ENCODE measurements at regions not wholly inside any gene's neighbourhood (a gene's known extent, or its start where the extent isn't known, plus 50 kb on each side); places are given as distances from the start of the nearest gene placed in this dataset.
"Not testable (repeated sequence)": the region's sequence is repeated elsewhere in the genome, so short reads cannot be mapped to it uniquely, and the experiment has no call there.

GRCh38 chr1:30155698-30156097 is 567.7 kb downstream of the MATN1 start:
- TF ChIP-seq POLR2A (IDR thresholded peaks at IDR 0.05; ENCODE audit: low read depth, low read length); POLR2AphosphoS5 (IDR thresholded peaks at IDR 0.05; ENCODE audit: low read depth, low read length); TAF1 (IDR thresholded peaks at IDR 0.05; ENCODE audit: borderline replicate concordance, low read depth, low read length): not testable (repeated sequence)
